ENCODE measurements at regions not wholly inside any gene's neighbourhood (a gene's known extent, or its start where the extent isn't known, plus 50 kb on each side); places are given as distances from the start of the nearest gene placed in this dataset.

- intact Hi-C loops (cut with micrococcal nuclease): no loop called here
- no peaks in the 10 kb centered on the region for H3K9me3 Mint-ChIP-seq
- CTCF ChIA-PET: no interaction called here
These were observed 480.2 kb upstream of the DEPDC1 start for GRCh38 chr1:68976916-68977610.

GRCh38 chr1:68979891-68980290, 483.0 kb upstream of the DEPDC1 start:
- no peak for TF ChIP-seq CTCF (IDR thresholded peaks at IDR 0.05)
- no peak overlapping the region for H3K4me3 Mint-ChIP-seq
- DNase-seq (no peak), ATAC-seq (ENCODE audit: low read depth) (no peak)
- ChIA-PET CTCF (no interaction called here), POLR2A (no interaction called here)
- intact Hi-C loops (cut with micrococcal nuclease): no loop called here
- H3K9me3 Mint-ChIP-seq: no peaks in the 10 kb centered on the region
- no peaks in the 10 kb centered on the region for H3K4me1 Mint-ChIP-seq
- no peak overlapping the region for H3K27ac Mint-ChIP-seq
- H3K36me3 Mint-ChIP-seq (ENCODE audit: low read depth): no peaks in the 10 kb centered on the region
- no peaks in the 10 kb centered on the region for H3K27me3 Mint-ChIP-seq

More at GRCh38 chr1:68976916-68977610, 480.2 kb upstream of the DEPDC1 start:
- POLR2A ChIA-PET: no interaction called here
- TF ChIP-seq CTCF (IDR thresholded peaks at IDR 0.05): no peak
- no peaks in the 10 kb centered on the region for H3K36me3 Mint-ChIP-seq (ENCODE audit: low read depth)
- ATAC-seq (ENCODE audit: low read depth) (no peak), DNase-seq (no peak)
- no peak overlapping the region for H3K27ac Mint-ChIP-seq
- H3K4me3 Mint-ChIP-seq: no peak overlapping the region
- no peaks in the 10 kb centered on the region for H3K4me1 Mint-ChIP-seq
- no peaks in the 10 kb centered on the region for H3K27me3 Mint-ChIP-seq

- no peak for DNase-seq
- intact Hi-C loops (cut with micrococcal nuclease): no loop called here
- TF ChIP-seq CTCF (IDR thresholded peaks at IDR 0.05): no peak
- ATAC-seq (ENCODE audit: low read depth): no peak
- Mint-ChIP-seq H3K4me1 (no peaks in the 10 kb centered on the region), H3K36me3 (ENCODE audit: low read depth) (no peaks in the 10 kb centered on the region), H3K27me3 (no peaks in the 10 kb centered on the region), H3K27ac (no peak overlapping the region), H3K4me3 (no peak overlapping the region), H3K9me3 (peaks cover 7% of the 10 kb centered on the region)
- CTCF ChIA-PET: no interaction called here
- POLR2A ChIA-PET: no interaction called here
These were observed 487.4 kb upstream of the DEPDC1 start for GRCh38 chr1:68984289-68984688.

GRCh38 chr1:68994096-68994495, 497.2 kb upstream of the DEPDC1 start:
- Mint-ChIP-seq H3K4me3 (no peak overlapping the region), H3K9me3 (no peaks in the 10 kb centered on the region)
- CTCF ChIA-PET: no interaction called here

GRCh38 chr1:69016468-69016867, 519.6 kb upstream of the DEPDC1 start:
- no peaks in the 10 kb centered on the region for H3K36me3 Mint-ChIP-seq (ENCODE audit: low read depth)
- no peak overlapping the region for H3K4me3 Mint-ChIP-seq
- H3K27me3 Mint-ChIP-seq: no peaks in the 10 kb centered on the region
- intact Hi-C loops (cut with micrococcal nuclease): no loop called here
- ATAC-seq (ENCODE audit: low read depth): no peak
- H3K9me3 Mint-ChIP-seq: no peaks in the 10 kb centered on the region
- no peak for TF ChIP-seq CTCF (IDR thresholded peaks at IDR 0.05)
- H3K4me1 Mint-ChIP-seq: no peaks in the 10 kb centered on the region
- no peak for DNase-seq
- POLR2A ChIA-PET: no interaction called here
- H3K27ac Mint-ChIP-seq: no peak overlapping the region
- CTCF ChIA-PET: no interaction called here

More at GRCh38 chr1:68994096-68994495, 497.2 kb upstream of the DEPDC1 start:
- H3K27me3 Mint-ChIP-seq: no peaks in the 10 kb centered on the region
- no peaks in the 10 kb centered on the region for H3K4me1 Mint-ChIP-seq
- ATAC-seq (ENCODE audit: low read depth): no peak
- no peaks in the 10 kb centered on the region for H3K36me3 Mint-ChIP-seq (ENCODE audit: low read depth)
- no peak overlapping the region for H3K27ac Mint-ChIP-seq
- no peak for TF ChIP-seq CTCF (IDR thresholded peaks at IDR 0.05)
- POLR2A ChIA-PET: no interaction called here
- DNase-seq: no peak
- intact Hi-C loops (cut with micrococcal nuclease): no loop called here

Data from activated B cell treated with CpG ODN at 0.5 μM for 24 hours (primary cell).